ENCODE measurements at regions not wholly inside any gene's neighbourhood (a gene's known extent, or its start where the extent isn't known, plus 50 kb on each side); places are given as distances from the start of the nearest gene placed in this dataset.
A peak's percentile ranks its signal among the peaks of the same experiment; 100 is the strongest.

- Histone ChIP-seq H3K4me1 (ENCODE audit: control insufficient read depth in 2 of 2, insufficient read depth in 2 of 2, low read length in 2 of 2) (no peaks in the 10 kb centered on the region), H3K4me3 (ENCODE audit: low read length in 2 of 2) (no peak overlapping the region), H3K36me3 (ENCODE audit: control insufficient read depth in 2 of 2, insufficient read depth in 2 of 2, low read length in 1 of 2) (no peaks in the 10 kb centered on the region), H3K27me3 (ENCODE audit: control insufficient read depth in 2 of 2, insufficient read depth in 1 of 2, low read length in 1 of 2) (no peaks in the 10 kb centered on the region), H3K27ac (ENCODE audit: low read depth in 1 of 2, low read length in 1 of 2) (no peak overlapping the region), H3K9me3 (ENCODE audit: control insufficient read depth in 2 of 2, insufficient read depth in 1 of 2, low read length in 1 of 2) (no peaks in the 10 kb centered on the region)
- 90% methylated on average over 2 of the region's 2 CpGs for WGBS
- DNase-seq (ENCODE audit: low read depth in 6 of 9, low spot score in 9 of 9) = no peak
Measured at GRCh38 chr21:25464275-25464674, 143.0 kb downstream of the MRPL39 start.

DNA sequence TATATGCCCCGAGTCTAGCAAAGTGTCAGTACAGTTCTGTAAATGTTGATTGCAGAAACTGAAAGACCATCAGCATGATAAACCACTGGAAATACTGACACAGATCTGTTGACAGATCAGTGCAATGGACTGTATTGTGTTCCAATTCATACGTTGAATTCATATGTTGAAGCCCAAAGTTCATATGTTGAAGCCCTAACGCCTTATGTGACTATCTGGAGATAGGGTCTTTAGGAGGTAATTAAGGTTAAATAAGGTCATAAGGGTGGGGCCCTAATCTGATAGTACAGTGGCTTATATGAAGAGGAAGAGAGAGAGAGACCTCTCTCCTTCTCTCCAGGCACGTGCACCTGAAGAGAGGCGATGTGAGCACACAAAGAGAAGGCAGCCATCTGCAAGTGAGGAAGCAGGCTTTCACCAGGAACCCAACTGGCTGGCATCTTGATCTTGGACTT is 144.7 kb downstream of the MRPL39 start:
- no peaks in the 10 kb centered on the region for H3K27me3 ChIP-seq (ENCODE audit: control insufficient read depth in 2 of 2, insufficient read depth in 1 of 2, low read length in 1 of 2)
- DNase-seq (ENCODE audit: low read depth in 6 of 9, low spot score in 9 of 9) = no peak
- no peaks in the 10 kb centered on the region for H3K36me3 ChIP-seq (ENCODE audit: control insufficient read depth in 2 of 2, insufficient read depth in 2 of 2, low read length in 1 of 2)
- H3K27ac ChIP-seq (ENCODE audit: low read depth in 1 of 2, low read length in 1 of 2) = no peak overlapping the region
- no peak overlapping the region for H3K4me3 ChIP-seq (ENCODE audit: low read length in 2 of 2)
- H3K9me3 ChIP-seq (ENCODE audit: control insufficient read depth in 2 of 2, insufficient read depth in 1 of 2, low read length in 1 of 2) = no peaks in the 10 kb centered on the region
- 77% methylated on average over 5 of the region's 5 CpGs for WGBS
- no peaks in the 10 kb centered on the region for H3K4me1 ChIP-seq (ENCODE audit: control insufficient read depth in 2 of 2, insufficient read depth in 2 of 2, low read length in 2 of 2)

- WGBS = 46% methylated on average over 1 of the region's 1 CpG
- Histone ChIP-seq H3K36me3 (ENCODE audit: control insufficient read depth in 2 of 2, insufficient read depth in 2 of 2, low read length in 1 of 2) (no peaks in the 10 kb centered on the region), H3K4me1 (ENCODE audit: control insufficient read depth in 2 of 2, insufficient read depth in 2 of 2, low read length in 2 of 2) (no peaks in the 10 kb centered on the region)
Measured at GRCh38 chr21:25461725-25462124, 145.6 kb downstream of the MRPL39 start.

DNA sequence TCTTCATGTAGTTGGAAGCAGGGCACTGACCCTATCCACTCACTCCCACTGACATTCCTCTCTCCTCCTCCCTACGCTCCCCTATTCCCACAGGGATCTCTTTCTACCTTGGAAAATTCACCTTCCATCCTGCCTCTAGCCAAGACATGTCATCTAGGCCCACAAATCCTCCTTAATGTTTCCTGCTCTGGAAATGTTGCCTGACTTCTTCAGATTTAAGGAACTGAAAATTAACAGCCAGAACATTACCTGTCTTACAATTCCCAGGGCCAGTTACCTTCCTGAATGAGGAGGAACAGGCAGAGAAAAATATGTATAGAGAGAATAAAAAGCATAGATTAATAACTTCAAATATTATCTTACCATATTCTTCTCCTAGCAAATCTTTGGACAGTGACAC is 147.3 kb downstream of the MRPL39 start:
- no peaks in the 10 kb centered on the region for H3K9me3 ChIP-seq (ENCODE audit: control insufficient read depth in 2 of 2, insufficient read depth in 1 of 2, low read length in 1 of 2)
- no peak overlapping the region for H3K27ac ChIP-seq (ENCODE audit: low read depth in 1 of 2, low read length in 1 of 2)
- no peak for DNase-seq (ENCODE audit: low read depth in 6 of 9, low spot score in 9 of 9)
- no peak overlapping the region for H3K4me3 ChIP-seq (ENCODE audit: low read length in 2 of 2)
- WGBS = 100% methylated on average over 1 of the region's 1 CpG
- H3K4me1 ChIP-seq (ENCODE audit: control insufficient read depth in 2 of 2, insufficient read depth in 2 of 2, low read length in 2 of 2) = no peaks in the 10 kb centered on the region
- H3K36me3 ChIP-seq (ENCODE audit: control insufficient read depth in 2 of 2, insufficient read depth in 2 of 2, low read length in 1 of 2) = no peaks in the 10 kb centered on the region
- H3K27me3 ChIP-seq (ENCODE audit: control insufficient read depth in 2 of 2, insufficient read depth in 1 of 2, low read length in 1 of 2) = no peaks in the 10 kb centered on the region

More at GRCh38 chr21:25461725-25462124, 145.6 kb downstream of the MRPL39 start:
- Histone ChIP-seq H3K4me3 (ENCODE audit: low read length in 2 of 2) (no peak overlapping the region), H3K27me3 (ENCODE audit: control insufficient read depth in 2 of 2, insufficient read depth in 1 of 2, low read length in 1 of 2) (no peaks in the 10 kb centered on the region), H3K9me3 (ENCODE audit: control insufficient read depth in 2 of 2, insufficient read depth in 1 of 2, low read length in 1 of 2) (no peaks in the 10 kb centered on the region), H3K27ac (ENCODE audit: low read depth in 1 of 2, low read length in 1 of 2) (no peak overlapping the region)
- DNase-seq (ENCODE audit: low read depth in 6 of 9, low spot score in 9 of 9) = no peak

DNA sequence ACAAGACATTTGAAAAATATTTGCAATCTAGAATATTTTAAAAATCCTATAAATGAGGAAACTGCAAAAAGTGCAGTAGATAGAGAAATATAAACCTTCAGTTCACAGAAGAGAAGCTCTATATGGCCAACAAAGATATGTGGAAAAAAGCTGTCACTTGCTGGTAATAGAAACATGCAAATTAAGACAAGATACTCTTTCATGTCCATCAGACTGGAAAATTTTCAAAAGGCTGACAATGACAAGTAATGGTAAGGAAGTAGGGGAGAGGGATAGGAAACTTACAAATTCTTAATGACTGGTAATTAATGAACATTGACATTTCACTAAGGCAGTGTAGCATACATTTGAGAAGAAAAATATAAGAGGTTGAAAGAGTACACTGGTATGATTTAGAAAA is 147.9 kb downstream of the MRPL39 start:
- Histone ChIP-seq H3K36me3 (ENCODE audit: control insufficient read depth in 2 of 2, insufficient read depth in 2 of 2, low read length in 1 of 2) (no peaks in the 10 kb centered on the region), H3K27ac (ENCODE audit: low read depth in 1 of 2, low read length in 1 of 2) (no peak overlapping the region), H3K9me3 (ENCODE audit: control insufficient read depth in 2 of 2, insufficient read depth in 1 of 2, low read length in 1 of 2) (no peaks in the 10 kb centered on the region), H3K4me3 (ENCODE audit: low read length in 2 of 2) (no peak overlapping the region), H3K27me3 (ENCODE audit: control insufficient read depth in 2 of 2, insufficient read depth in 1 of 2, low read length in 1 of 2) (no peaks in the 10 kb centered on the region), H3K4me1 (ENCODE audit: control insufficient read depth in 2 of 2, insufficient read depth in 2 of 2, low read length in 2 of 2) (no peaks in the 10 kb centered on the region)
- no peak for DNase-seq (ENCODE audit: low read depth in 6 of 9, low spot score in 9 of 9)

DNA sequence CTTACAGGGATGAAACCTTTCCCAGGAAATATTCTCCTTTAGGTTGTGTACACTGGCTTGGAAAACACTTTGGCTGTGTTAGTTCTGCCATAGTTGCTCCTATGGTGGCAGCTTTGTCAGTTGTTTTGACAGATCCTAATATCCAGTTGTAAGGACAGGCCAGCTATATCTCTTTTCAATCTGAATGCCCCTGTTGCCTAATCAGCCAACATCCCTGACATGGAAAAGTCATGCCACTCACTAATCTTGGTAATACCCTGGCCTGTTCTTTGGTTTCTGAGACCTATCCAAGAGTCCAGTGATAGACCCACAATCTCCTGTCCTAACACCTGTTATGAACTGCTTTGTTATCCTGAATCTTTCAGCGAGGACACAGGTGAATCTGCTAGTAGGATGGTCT is 148.8 kb downstream of the MRPL39 start:
- no peaks in the 10 kb centered on the region for H3K4me1 ChIP-seq (ENCODE audit: control insufficient read depth in 2 of 2, insufficient read depth in 2 of 2, low read length in 2 of 2)
- DNase-seq (ENCODE audit: low read depth in 6 of 9, low spot score in 9 of 9) = no peak
- H3K9me3 ChIP-seq (ENCODE audit: control insufficient read depth in 2 of 2, insufficient read depth in 1 of 2, low read length in 1 of 2) = no peaks in the 10 kb centered on the region
- H3K36me3 ChIP-seq (ENCODE audit: control insufficient read depth in 2 of 2, insufficient read depth in 2 of 2, low read length in 1 of 2) = no peaks in the 10 kb centered on the region
- H3K27me3 ChIP-seq (ENCODE audit: control insufficient read depth in 2 of 2, insufficient read depth in 1 of 2, low read length in 1 of 2) = no peaks in the 10 kb centered on the region
- H3K4me3 ChIP-seq (ENCODE audit: low read length in 2 of 2) = no peak overlapping the region
- WGBS = 96% methylated on average over 1 of the region's 1 CpG
- no peak overlapping the region for H3K27ac ChIP-seq (ENCODE audit: low read depth in 1 of 2, low read length in 1 of 2)

- no peaks in the 10 kb centered on the region for H3K9me3 ChIP-seq (ENCODE audit: control insufficient read depth in 2 of 2, insufficient read depth in 1 of 2, low read length in 1 of 2)
- H3K27me3 ChIP-seq (ENCODE audit: control insufficient read depth in 2 of 2, insufficient read depth in 1 of 2, low read length in 1 of 2) = no peaks in the 10 kb centered on the region
- H3K4me1 ChIP-seq (ENCODE audit: control insufficient read depth in 2 of 2, insufficient read depth in 2 of 2, low read length in 2 of 2) = no peaks in the 10 kb centered on the region
- DNase-seq (ENCODE audit: low read depth in 6 of 9, low spot score in 9 of 9) = no peak
- no peak overlapping the region for H3K27ac ChIP-seq (ENCODE audit: low read depth in 1 of 2, low read length in 1 of 2)
- no peaks in the 10 kb centered on the region for H3K36me3 ChIP-seq (ENCODE audit: control insufficient read depth in 2 of 2, insufficient read depth in 2 of 2, low read length in 1 of 2)
- 93% methylated on average over 5 of the region's 5 CpGs for WGBS
- H3K4me3 ChIP-seq (ENCODE audit: low read length in 2 of 2) = no peak overlapping the region
Measured at GRCh38 chr21:25457946-25458345, 149.3 kb downstream of the MRPL39 start.

- no peaks in the 10 kb centered on the region for H3K4me1 ChIP-seq (ENCODE audit: control insufficient read depth in 2 of 2, insufficient read depth in 2 of 2, low read length in 2 of 2)
- H3K27ac ChIP-seq (ENCODE audit: low read depth in 1 of 2, low read length in 1 of 2) = peak overlapping the region in 1 of 2 donors; percentile 32
- H3K9me3 ChIP-seq (ENCODE audit: control insufficient read depth in 2 of 2, insufficient read depth in 1 of 2, low read length in 1 of 2) = no peaks in the 10 kb centered on the region
- 1% methylated on average over 1 of the region's 1 CpG for WGBS
- H3K27me3 ChIP-seq (ENCODE audit: control insufficient read depth in 2 of 2, insufficient read depth in 1 of 2, low read length in 1 of 2) = no peaks in the 10 kb centered on the region
- no peaks in the 10 kb centered on the region for H3K36me3 ChIP-seq (ENCODE audit: control insufficient read depth in 2 of 2, insufficient read depth in 2 of 2, low read length in 1 of 2)
- peak in 7 of 9 donors; percentile 3 to 49 (median 15) for DNase-seq (ENCODE audit: low read depth in 6 of 9, low spot score in 9 of 9)
- H3K4me3 ChIP-seq (ENCODE audit: low read length in 2 of 2) = no peak overlapping the region
Measured at GRCh38 chr21:25457411-25457810, 149.9 kb downstream of the MRPL39 start.

- Histone ChIP-seq H3K27me3 (ENCODE audit: control insufficient read depth in 2 of 2, insufficient read depth in 1 of 2, low read length in 1 of 2) (no peaks in the 10 kb centered on the region), H3K4me3 (ENCODE audit: low read length in 2 of 2) (no peak overlapping the region), H3K4me1 (ENCODE audit: control insufficient read depth in 2 of 2, insufficient read depth in 2 of 2, low read length in 2 of 2) (no peaks in the 10 kb centered on the region), H3K9me3 (ENCODE audit: control insufficient read depth in 2 of 2, insufficient read depth in 1 of 2, low read length in 1 of 2) (no peaks in the 10 kb centered on the region), H3K36me3 (ENCODE audit: control insufficient read depth in 2 of 2, insufficient read depth in 2 of 2, low read length in 1 of 2) (no peaks in the 10 kb centered on the region), H3K27ac (ENCODE audit: low read depth in 1 of 2, low read length in 1 of 2) (no peak overlapping the region)
- 93% methylated on average over 3 of the region's 3 CpGs for WGBS
- no peak for DNase-seq (ENCODE audit: low read depth in 6 of 9, low spot score in 9 of 9)
Measured at GRCh38 chr21:25456672-25457071, 150.6 kb downstream of the MRPL39 start.

- H3K9me3 ChIP-seq (ENCODE audit: control insufficient read depth in 2 of 2, insufficient read depth in 1 of 2, low read length in 1 of 2) = peaks cover 0 to 3% of the 10 kb centered on the region in 2 donors
Measured at GRCh38 chr21:25453524-25453923, 153.8 kb downstream of the MRPL39 start.

More at GRCh38 chr21:25453524-25453923, 153.8 kb downstream of the MRPL39 start:
- Histone ChIP-seq H3K4me3 (ENCODE audit: low read length in 2 of 2) (no peak overlapping the region), H3K27me3 (ENCODE audit: control insufficient read depth in 2 of 2, insufficient read depth in 1 of 2, low read length in 1 of 2) (no peaks in the 10 kb centered on the region), H3K36me3 (ENCODE audit: control insufficient read depth in 2 of 2, insufficient read depth in 2 of 2, low read length in 1 of 2) (no peaks in the 10 kb centered on the region), H3K27ac (ENCODE audit: low read depth in 1 of 2, low read length in 1 of 2) (no peak overlapping the region), H3K4me1 (ENCODE audit: control insufficient read depth in 2 of 2, insufficient read depth in 2 of 2, low read length in 2 of 2) (no peaks in the 10 kb centered on the region)
- DNase-seq (ENCODE audit: low read depth in 6 of 9, low spot score in 9 of 9) = no peak
